SJSA1 (cell line): ENCODE measurements at regions not wholly inside any gene's neighbourhood (a gene's known extent, or its start where the extent isn't known, plus 50 kb on each side); places are given as distances from the start of the nearest gene placed in this dataset.
"Not testable (repeated sequence)": the region's sequence is repeated elsewhere in the genome, so short reads cannot be mapped to it uniquely, and the experiment has no call there.

ENCODE experiments used
- DNase-seq, 2 experiments: peaks; one replicate each; pipeline ENCODE4 v3.0.0-alpha.2; 2015 to 2020; ENCODE audit warnings: low spot score in 2 of 2, low read depth in 1 of 2
- H3K27ac ChIP-seq: fragments of 250-450 bp; sonication (Bioruptor Pico); 2 replicates; pipeline ENCODE4 v1.5.1; 2020; ENCODE audit warnings: mild to moderate bottlenecking, moderate library complexity
- H3K27me3 ChIP-seq: fragments of 250-450 bp; sonication (Bioruptor Pico); replicated peaks from 2 replicates; pipeline ENCODE4 v1.5.1; 2020; ENCODE audit warnings: mild to moderate bottlenecking, moderate library complexity
- H3K36me3 ChIP-seq: fragments of 250-450 bp; sonication (Bioruptor Pico); 2 replicates; pipeline ENCODE4 v1.5.1; 2020; ENCODE audit warnings: mild to moderate bottlenecking
- H3K4me1 ChIP-seq: fragments of 250-450 bp; sonication (Bioruptor Pico); replicated peaks from 2 replicates; pipeline ENCODE4 v1.6.1; 2021; ENCODE audit warnings: mild to moderate bottlenecking
- H3K4me3 ChIP-seq: fragments of 250-450 bp; sonication (Bioruptor Pico); 2 replicates; pipeline ENCODE4 v1.5.1; 2020; ENCODE audit warnings: mild to moderate bottlenecking
- H3K9me3 ChIP-seq: fragments of 250-450 bp; sonication (Bioruptor Pico); replicated peaks from 2 replicates; pipeline ENCODE4 v1.5.1; 2020; ENCODE audit warnings: mild to moderate bottlenecking

DNA sequence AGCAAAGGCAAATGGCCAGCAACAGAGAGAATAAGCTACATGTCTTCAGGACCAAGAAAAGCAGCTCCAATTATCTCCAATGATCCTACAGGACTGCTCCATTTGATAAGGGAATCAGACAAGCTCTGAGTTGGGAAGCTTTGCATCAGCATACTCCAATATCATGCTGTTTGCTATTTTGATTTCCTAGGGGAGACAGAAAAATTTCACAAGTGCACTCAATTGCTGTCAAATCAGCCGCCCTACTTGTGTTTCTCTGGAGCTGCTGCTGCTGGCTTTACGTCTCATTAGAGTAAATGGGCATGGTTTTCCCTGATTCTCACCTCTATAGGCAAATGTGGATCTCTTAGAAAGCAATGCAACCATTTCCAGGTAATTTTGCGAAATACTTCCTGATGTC, 201.7 kb downstream of the PRELID2 start:
- H3K4me1 ChIP-seq = no peaks in the 10 kb centered on the region
- no peaks in the 10 kb centered on the region for H3K9me3 ChIP-seq
- no peaks in the 10 kb centered on the region for H3K36me3 ChIP-seq
- H3K27me3 ChIP-seq = no peaks in the 10 kb centered on the region
- no peak overlapping the region for H3K27ac ChIP-seq
- H3K4me3 ChIP-seq = no peak overlapping the region
- no peak for DNase-seq

DNA sequence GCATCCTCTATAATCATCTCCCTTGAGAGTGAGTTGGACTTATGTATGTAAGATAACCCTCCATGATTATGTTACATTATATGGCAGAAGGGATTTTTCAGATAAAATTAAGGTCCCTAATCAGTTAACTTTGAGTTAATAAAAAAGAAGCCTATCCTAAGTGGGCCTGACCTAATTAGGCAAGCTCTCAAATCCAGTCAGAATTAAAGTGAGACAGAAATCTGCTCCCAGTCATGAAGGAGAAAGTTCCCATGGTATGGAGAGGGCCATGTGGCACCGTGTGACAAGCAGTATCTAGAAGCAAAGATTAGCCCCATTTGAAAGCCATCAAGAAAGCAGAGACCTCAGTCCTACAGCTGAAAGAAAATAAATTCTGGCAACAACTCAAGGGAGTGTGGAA, 202.4 kb downstream of the PRELID2 start:
- no peak overlapping the region for H3K4me3 ChIP-seq
- H3K36me3 ChIP-seq = no peaks in the 10 kb centered on the region
- H3K27me3 ChIP-seq = no peaks in the 10 kb centered on the region
- no peaks in the 10 kb centered on the region for H3K9me3 ChIP-seq
- H3K27ac ChIP-seq = no peak overlapping the region
- no peak for DNase-seq
- H3K4me1 ChIP-seq = no peaks in the 10 kb centered on the region

GRCh38 chr5:145629047-145629446, 206.1 kb downstream of the PRELID2 start:
- Histone ChIP-seq H3K27me3 (no peaks in the 10 kb centered on the region), H3K4me1 (no peaks in the 10 kb centered on the region), H3K27ac (no peak overlapping the region), H3K4me3 (no peak overlapping the region), H3K9me3 (0 out of 2 replicates have a peak, but pooled peaks cover 4% of the 10 kb centered on the region), H3K36me3 (no peaks in the 10 kb centered on the region)
- DNase-seq = no peak

- Histone ChIP-seq H3K36me3 (no peaks in the 10 kb centered on the region), H3K4me1 (no peaks in the 10 kb centered on the region), H3K27me3 (no peaks in the 10 kb centered on the region), H3K27ac (no peak overlapping the region), H3K4me3 (no peak overlapping the region), H3K9me3 (0 out of 2 replicates have a peak, but pooled peaks cover 7% of the 10 kb centered on the region)
- DNase-seq = no peak
Measured at GRCh38 chr5:145628525-145628924, 206.6 kb downstream of the PRELID2 start.

- 0 out of 2 replicates have a peak, but pooled peaks cover 4% of the 10 kb centered on the region for H3K9me3 ChIP-seq
- H3K27ac ChIP-seq = no peak overlapping the region
- H3K27me3 ChIP-seq = no peaks in the 10 kb centered on the region
- H3K4me3 ChIP-seq = no peak overlapping the region
- no peaks in the 10 kb centered on the region for H3K4me1 ChIP-seq
- H3K36me3 ChIP-seq = no peaks in the 10 kb centered on the region
- no peak for DNase-seq
Measured at GRCh38 chr5:145619806-145620310, 215.3 kb downstream of the PRELID2 start.

- H3K27me3 ChIP-seq, DNase-seq, H3K36me3 ChIP-seq, H3K9me3 ChIP-seq, H3K4me3 ChIP-seq, H3K27ac ChIP-seq, H3K4me1 ChIP-seq: not testable (repeated sequence)
Measured at GRCh38 chr5:145616739-145617138, 218.4 kb downstream of the PRELID2 start.

DNA sequence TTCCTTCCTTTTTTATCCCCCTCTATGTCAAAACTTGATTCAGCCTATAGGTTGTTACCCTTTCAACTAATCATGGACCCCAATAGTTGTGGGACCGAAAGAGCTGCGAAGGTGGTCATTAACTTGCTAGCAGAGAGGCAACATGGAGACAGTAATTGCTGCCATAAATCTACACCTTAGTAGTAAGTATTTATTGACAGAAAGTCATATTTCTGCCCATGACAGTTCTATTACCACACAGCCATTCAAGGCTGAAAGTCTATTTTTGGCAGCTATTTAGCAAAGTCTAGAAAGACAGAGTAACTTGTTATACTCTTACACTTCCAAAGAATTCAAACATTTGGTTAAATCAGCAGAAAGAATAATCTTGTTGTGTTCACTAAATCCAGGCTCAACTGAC, 236.2 kb downstream of the PRELID2 start:
- Histone ChIP-seq H3K4me3 (no peak overlapping the region), H3K4me1 (no peaks in the 10 kb centered on the region), H3K27me3 (no peaks in the 10 kb centered on the region), H3K9me3 (no peaks in the 10 kb centered on the region), H3K27ac (no peak overlapping the region), H3K36me3 (no peaks in the 10 kb centered on the region)
- DNase-seq = no peak

GRCh38 chr5:145598184-145598583, 237.0 kb downstream of the PRELID2 start:
- Histone ChIP-seq H3K27ac (no peak overlapping the region), H3K36me3 (no peaks in the 10 kb centered on the region)

DNA sequence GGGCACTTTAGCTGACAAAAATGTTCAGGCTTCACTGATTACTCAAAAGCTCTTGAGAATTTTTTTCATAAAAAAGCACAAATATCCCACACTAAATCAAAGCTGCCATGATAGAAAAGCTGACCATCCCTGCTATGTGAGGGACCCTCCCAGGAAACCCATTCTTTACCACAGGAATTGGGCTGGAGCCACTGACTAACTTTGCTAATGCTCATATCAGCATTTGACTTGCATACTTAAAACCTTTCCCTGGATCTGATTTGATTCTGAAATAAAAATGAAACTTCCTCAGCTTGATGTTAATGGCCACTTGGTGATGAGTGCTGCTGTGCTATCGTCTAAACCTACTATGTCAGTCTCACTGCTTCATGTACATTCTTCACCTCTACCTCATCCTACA, 243.6 kb downstream of the PRELID2 start:
- no peaks in the 10 kb centered on the region for H3K27me3 ChIP-seq
- H3K27ac ChIP-seq = no peak overlapping the region
- H3K36me3 ChIP-seq = no peaks in the 10 kb centered on the region
- peaks cover 12% of the 10 kb centered on the region for H3K4me1 ChIP-seq
- no peaks in the 10 kb centered on the region for H3K9me3 ChIP-seq
- no peak overlapping the region for H3K4me3 ChIP-seq
- no peak for DNase-seq

More at GRCh38 chr5:145598184-145598583, 237.0 kb downstream of the PRELID2 start:
- H3K4me1 ChIP-seq = no peaks in the 10 kb centered on the region
- no peak for DNase-seq
- no peaks in the 10 kb centered on the region for H3K27me3 ChIP-seq
- no peak overlapping the region for H3K4me3 ChIP-seq
- H3K9me3 ChIP-seq = no peaks in the 10 kb centered on the region

GRCh38 chr5:145589063-145589462, 246.1 kb downstream of the PRELID2 start:
- no peaks in the 10 kb centered on the region for H3K36me3 ChIP-seq
- peaks cover 12% of the 10 kb centered on the region for H3K4me1 ChIP-seq
- no peaks in the 10 kb centered on the region for H3K27me3 ChIP-seq
- no peak overlapping the region for H3K27ac ChIP-seq
- no peak overlapping the region for H3K4me3 ChIP-seq
- H3K9me3 ChIP-seq = no peaks in the 10 kb centered on the region
- no peak for DNase-seq

DNA sequence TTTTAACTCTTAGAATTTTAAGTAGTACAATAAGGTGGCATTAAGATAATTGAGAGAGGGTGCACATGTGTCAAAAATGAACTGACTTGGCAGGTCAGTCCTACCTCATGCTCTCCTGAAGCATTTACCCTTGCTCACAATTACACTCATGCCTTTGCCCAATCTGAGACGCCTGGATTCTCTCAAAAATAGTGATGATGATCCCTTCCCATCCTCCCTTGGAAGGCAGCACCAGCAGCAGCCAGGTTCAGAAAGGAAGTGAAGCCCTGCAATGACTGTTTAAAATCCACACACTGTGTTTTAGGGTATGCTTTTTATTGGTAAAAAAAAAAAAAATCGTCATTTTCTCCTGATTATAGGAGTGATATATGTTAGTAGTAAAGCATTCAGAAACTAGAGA, 246.6 kb downstream of the PRELID2 start:
- no peaks in the 10 kb centered on the region for H3K36me3 ChIP-seq
- no peaks in the 10 kb centered on the region for H3K9me3 ChIP-seq
- no peaks in the 10 kb centered on the region for H3K27me3 ChIP-seq
- no peak overlapping the region for H3K27ac ChIP-seq
- H3K4me1 ChIP-seq = peaks cover 12% of the 10 kb centered on the region
- H3K4me3 ChIP-seq = no peak overlapping the region
- no peak for DNase-seq

GRCh38 chr5:145588113-145588512, 247.0 kb downstream of the PRELID2 start:
- Histone ChIP-seq H3K9me3 (no peaks in the 10 kb centered on the region), H3K4me3 (no peak overlapping the region), H3K27me3 (no peaks in the 10 kb centered on the region)

DNA sequence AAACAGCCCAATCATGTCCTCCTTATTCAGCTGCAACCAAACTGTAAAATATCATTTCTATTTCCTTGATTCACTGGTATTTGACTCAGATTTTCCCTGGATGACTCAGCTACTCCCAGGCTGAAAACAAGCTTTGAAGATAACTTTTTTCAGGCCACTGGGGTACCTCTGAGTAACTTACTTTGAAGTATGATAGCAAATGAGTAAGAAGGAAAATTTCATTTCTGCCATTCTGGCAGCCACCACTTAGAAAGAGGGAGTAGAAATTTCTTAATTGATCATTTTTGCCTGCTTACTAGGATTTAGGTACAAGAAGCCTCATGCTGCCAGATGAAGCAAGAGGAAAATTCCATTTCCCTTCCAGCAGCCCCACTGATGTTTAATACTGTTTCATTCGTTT, 247.4 kb downstream of the PRELID2 start:
- H3K36me3 ChIP-seq = no peaks in the 10 kb centered on the region
- no peaks in the 10 kb centered on the region for H3K9me3 ChIP-seq
- peaks cover 12% of the 10 kb centered on the region for H3K4me1 ChIP-seq
- peak in 1 of 2 experiments; percentile 61 for DNase-seq
- H3K4me3 ChIP-seq = no peak overlapping the region
- no peaks in the 10 kb centered on the region for H3K27me3 ChIP-seq
- peak overlapping the region; percentile 22 for H3K27ac ChIP-seq

More at GRCh38 chr5:145588113-145588512, 247.0 kb downstream of the PRELID2 start:
- DNase-seq = no peak
- Histone ChIP-seq H3K4me1 (peaks cover 12% of the 10 kb centered on the region), H3K36me3 (no peaks in the 10 kb centered on the region), H3K27ac (peak overlapping the region; percentile 22; the same call in 1 of the 2 replicates)

DNA sequence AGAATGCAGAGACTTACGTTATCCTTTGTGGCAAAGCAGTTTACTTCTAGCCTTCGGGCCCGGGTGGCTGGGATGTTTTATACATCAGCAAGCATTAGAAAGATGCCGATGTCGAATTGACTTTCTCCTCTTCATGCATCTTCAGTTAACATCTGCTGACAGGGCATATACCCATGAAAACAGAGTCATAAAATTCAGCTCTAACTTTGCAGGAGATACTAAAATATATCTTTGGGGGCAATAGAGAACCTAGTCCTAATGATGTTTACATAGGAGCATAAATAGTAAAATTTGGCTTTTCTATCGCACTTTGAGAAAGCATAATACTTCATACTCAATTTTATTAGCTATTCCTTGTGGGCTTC, 247.9 kb downstream of the PRELID2 start:
- H3K27me3 ChIP-seq = no peaks in the 10 kb centered on the region
- peak overlapping the region; percentile 22 for H3K27ac ChIP-seq
- H3K9me3 ChIP-seq = no peaks in the 10 kb centered on the region
- no peak overlapping the region for H3K4me3 ChIP-seq
- H3K4me1 ChIP-seq = peaks cover 12% of the 10 kb centered on the region
- no peaks in the 10 kb centered on the region for H3K36me3 ChIP-seq
- DNase-seq = no peak

- no peak for DNase-seq
- H3K4me1 ChIP-seq = peaks cover 12% of the 10 kb centered on the region
Measured at GRCh38 chr5:145586661-145587307, 248.4 kb downstream of the PRELID2 start.

More at GRCh38 chr5:145586661-145587307, 248.4 kb downstream of the PRELID2 start:
- Histone ChIP-seq H3K36me3 (no peaks in the 10 kb centered on the region), H3K4me3 (no peak overlapping the region), H3K9me3 (no peaks in the 10 kb centered on the region), H3K27me3 (no peaks in the 10 kb centered on the region), H3K27ac (no peak overlapping the region)
